ENCODE measurements at regions not wholly inside any gene's neighbourhood (a gene's known extent, or its start where the extent isn't known, plus 50 kb on each side); places are given as distances from the start of the nearest gene placed in this dataset.

GRCh38 chr21:41090981-41091380 lies 77.0 kb upstream of the BACE2 start:
- WGBS (ENCODE audit: insufficient coverage), result 65% methylated on average over 2 of the region's 6 CpGs

GRCh38 chr21:41091616-41092015 lies 76.3 kb upstream of the BACE2 start:
- Histone ChIP-seq H3K27me3 (replicated peaks in 1 of 2; ENCODE audit: control insufficient read depth in 2 of 2, extremely low read depth in 1 of 2, insufficient read depth in 2 of 2, low read length in 1 of 2) (peaks cover 0 to 8% of the 10 kb centered on the region in 2 experiments), H3K4me1 (ENCODE audit: control insufficient read depth in 1 of 2, extremely low read depth in 1 of 2, insufficient read depth in 2 of 2, low read length in 2 of 2) (no peaks in the 10 kb centered on the region), H3K27ac (ENCODE audit: low read length) (no peak overlapping the region), H3K4me3 (ENCODE audit: control insufficient read depth in 1 of 2, extremely low read depth in 1 of 2, low read length in 1 of 2) (no peak overlapping the region), H3K9me3 (no peaks in the 10 kb centered on the region), H3K36me3 (ENCODE audit: control insufficient read depth in 2 of 2, extremely low read depth in 1 of 2, insufficient read depth in 1 of 2, low read length in 1 of 2) (no peaks in the 10 kb centered on the region)
- no peak overlapping the region for H3K27ac Mint-ChIP-seq
- no peak overlapping the region for H3K4me3 Mint-ChIP-seq
- POLR2A ChIA-PET, result no interaction called here
- peaks cover 9 to 23% of the 10 kb centered on the region in 2 donors for H3K27me3 Mint-ChIP-seq
- H3K4me1 Mint-ChIP-seq, result no peaks in the 10 kb centered on the region
- CTCF ChIA-PET, result no interaction called here
- ATAC-seq (replicated peaks in 1 of 4) (no peak), DNase-seq (no peak)
- H3K36me3 Mint-ChIP-seq, result no peaks in the 10 kb centered on the region
- 86% methylated on average over 1 of the region's 2 CpGs for WGBS (ENCODE audit: insufficient coverage)
- H3K9me3 Mint-ChIP-seq, result no peaks in the 10 kb centered on the region

More at GRCh38 chr21:41090981-41091380, 77.0 kb upstream of the BACE2 start:
- ChIA-PET CTCF (no interaction called here), POLR2A (no interaction called here)
- H3K4me1 Mint-ChIP-seq, result no peaks in the 10 kb centered on the region
- peaks cover 0 to 8% of the 10 kb centered on the region in 2 experiments for H3K27me3 ChIP-seq (replicated peaks in 1 of 2; ENCODE audit: control insufficient read depth in 2 of 2, extremely low read depth in 1 of 2, insufficient read depth in 2 of 2, low read length in 1 of 2)
- no peak for DNase-seq
- peaks cover 7 to 27% of the 10 kb centered on the region in 2 donors for H3K27me3 Mint-ChIP-seq
- no peaks in the 10 kb centered on the region for H3K36me3 ChIP-seq (ENCODE audit: control insufficient read depth in 2 of 2, extremely low read depth in 1 of 2, insufficient read depth in 1 of 2, low read length in 1 of 2)
- H3K9me3 ChIP-seq, result no peaks in the 10 kb centered on the region
- no peaks in the 10 kb centered on the region for H3K4me1 ChIP-seq (ENCODE audit: control insufficient read depth in 1 of 2, extremely low read depth in 1 of 2, insufficient read depth in 2 of 2, low read length in 2 of 2)
- H3K4me3 Mint-ChIP-seq, result no peak overlapping the region
- no peak overlapping the region for H3K27ac Mint-ChIP-seq
- no peak overlapping the region for H3K27ac ChIP-seq (ENCODE audit: low read length)
- no peaks in the 10 kb centered on the region for H3K9me3 Mint-ChIP-seq
- H3K36me3 Mint-ChIP-seq, result no peaks in the 10 kb centered on the region
- ATAC-seq (replicated peaks in 1 of 4), result no peak
- H3K4me3 ChIP-seq (ENCODE audit: control insufficient read depth in 1 of 2, extremely low read depth in 1 of 2, low read length in 1 of 2), result no peak overlapping the region

GRCh38 chr21:41092312-41092711 lies 75.6 kb upstream of the BACE2 start:
- H3K4me1 ChIP-seq (ENCODE audit: control insufficient read depth in 1 of 2, extremely low read depth in 1 of 2, insufficient read depth in 2 of 2, low read length in 2 of 2), result no peaks in the 10 kb centered on the region

GRCh38 chr21:41095983-41096382 lies 72.0 kb upstream of the BACE2 start:
- no peaks in the 10 kb centered on the region for H3K9me3 ChIP-seq
- H3K4me1 ChIP-seq (ENCODE audit: control insufficient read depth in 1 of 2, extremely low read depth in 1 of 2, insufficient read depth in 2 of 2, low read length in 2 of 2), result no peaks in the 10 kb centered on the region
- DNase-seq (no peak), ATAC-seq (replicated peaks in 1 of 4) (no peak)
- Mint-ChIP-seq H3K4me3 (no peak overlapping the region), H3K27ac (no peak overlapping the region), H3K4me1 (no peaks in the 10 kb centered on the region), H3K9me3 (peaks cover 0 to 4% (median 4%) of the 10 kb centered on the region in 3 donors), H3K27me3 (peaks cover 6 to 18% of the 10 kb centered on the region in 2 donors), H3K36me3 (no peaks in the 10 kb centered on the region)
- no peaks in the 10 kb centered on the region for H3K36me3 ChIP-seq (ENCODE audit: control insufficient read depth in 2 of 2, extremely low read depth in 1 of 2, insufficient read depth in 1 of 2, low read length in 1 of 2)
- CTCF ChIA-PET, result no interaction called here
- no peaks in the 10 kb centered on the region for H3K27me3 ChIP-seq (replicated peaks in 1 of 2; ENCODE audit: control insufficient read depth in 2 of 2, extremely low read depth in 1 of 2, insufficient read depth in 2 of 2, low read length in 1 of 2)
- no peak overlapping the region for H3K27ac ChIP-seq (ENCODE audit: low read length)
- H3K4me3 ChIP-seq (ENCODE audit: control insufficient read depth in 1 of 2, extremely low read depth in 1 of 2, low read length in 1 of 2), result no peak overlapping the region
- WGBS (ENCODE audit: insufficient coverage), result 38% methylated on average over 4 of the region's 6 CpGs
- POLR2A ChIA-PET, result no interaction called here

More at GRCh38 chr21:41092312-41092711, 75.6 kb upstream of the BACE2 start:
- ATAC-seq (replicated peaks in 1 of 4) (no peak), DNase-seq (no peak)
- H3K9me3 Mint-ChIP-seq, result no peaks in the 10 kb centered on the region
- Histone ChIP-seq H3K4me3 (ENCODE audit: control insufficient read depth in 1 of 2, extremely low read depth in 1 of 2, low read length in 1 of 2) (no peak overlapping the region), H3K36me3 (ENCODE audit: control insufficient read depth in 2 of 2, extremely low read depth in 1 of 2, insufficient read depth in 1 of 2, low read length in 1 of 2) (no peaks in the 10 kb centered on the region), H3K27me3 (replicated peaks in 1 of 2; ENCODE audit: control insufficient read depth in 2 of 2, extremely low read depth in 1 of 2, insufficient read depth in 2 of 2, low read length in 1 of 2) (peaks cover 0 to 8% of the 10 kb centered on the region in 2 experiments), H3K27ac (ENCODE audit: low read length) (no peak overlapping the region), H3K9me3 (no peaks in the 10 kb centered on the region)
- no peak overlapping the region for H3K4me3 Mint-ChIP-seq
- CTCF ChIA-PET, result no interaction called here
- peaks cover 9 to 23% of the 10 kb centered on the region in 2 donors for H3K27me3 Mint-ChIP-seq
- no peaks in the 10 kb centered on the region for H3K4me1 Mint-ChIP-seq
- H3K27ac Mint-ChIP-seq, result no peak overlapping the region
- no CpG with 5 or more reads among the region's 7 CpGs for WGBS (ENCODE audit: insufficient coverage)
- H3K36me3 Mint-ChIP-seq, result no peaks in the 10 kb centered on the region
- POLR2A ChIA-PET, result no interaction called here

GRCh38 chr21:41098076-41098475 lies 69.9 kb upstream of the BACE2 start:
- Histone ChIP-seq H3K4me3 (ENCODE audit: control insufficient read depth in 1 of 2, extremely low read depth in 1 of 2, low read length in 1 of 2) (no peak overlapping the region), H3K36me3 (ENCODE audit: control insufficient read depth in 2 of 2, extremely low read depth in 1 of 2, insufficient read depth in 1 of 2, low read length in 1 of 2) (no peaks in the 10 kb centered on the region), H3K27me3 (replicated peaks in 1 of 2; ENCODE audit: control insufficient read depth in 2 of 2, extremely low read depth in 1 of 2, insufficient read depth in 2 of 2, low read length in 1 of 2) (peaks cover 0 to 5% of the 10 kb centered on the region in 2 experiments), H3K4me1 (ENCODE audit: control insufficient read depth in 1 of 2, extremely low read depth in 1 of 2, insufficient read depth in 2 of 2, low read length in 2 of 2) (no peaks in the 10 kb centered on the region), H3K27ac (ENCODE audit: low read length) (no peak overlapping the region), H3K9me3 (no peaks in the 10 kb centered on the region)
- H3K4me3 Mint-ChIP-seq, result no peak overlapping the region
- no peaks in the 10 kb centered on the region for H3K4me1 Mint-ChIP-seq
- H3K27me3 Mint-ChIP-seq, result peaks cover 9 to 25% of the 10 kb centered on the region in 2 donors
- H3K9me3 Mint-ChIP-seq, result peaks cover 0 to 4% (median 4%) of the 10 kb centered on the region in 3 donors
- DNase-seq, result no peak
- CTCF ChIA-PET, result no interaction called here
- no CpG with 5 or more reads among the region's 1 CpG for WGBS (ENCODE audit: insufficient coverage)
- H3K36me3 Mint-ChIP-seq, result no peaks in the 10 kb centered on the region
- POLR2A ChIA-PET, result no interaction called here
- ATAC-seq (replicated peaks in 1 of 4), result no peak
- H3K27ac Mint-ChIP-seq, result no peak overlapping the region

- POLR2A ChIA-PET, result no interaction called here
- Histone ChIP-seq H3K4me1 (ENCODE audit: control insufficient read depth in 1 of 2, extremely low read depth in 1 of 2, insufficient read depth in 2 of 2, low read length in 2 of 2) (no peaks in the 10 kb centered on the region), H3K27ac (ENCODE audit: low read length) (no peak overlapping the region), H3K9me3 (no peaks in the 10 kb centered on the region), H3K27me3 (replicated peaks in 1 of 2; ENCODE audit: control insufficient read depth in 2 of 2, extremely low read depth in 1 of 2, insufficient read depth in 2 of 2, low read length in 1 of 2) (peaks cover 0 to 5% of the 10 kb centered on the region in 2 experiments), H3K36me3 (ENCODE audit: control insufficient read depth in 2 of 2, extremely low read depth in 1 of 2, insufficient read depth in 1 of 2, low read length in 1 of 2) (no peaks in the 10 kb centered on the region), H3K4me3 (ENCODE audit: control insufficient read depth in 1 of 2, extremely low read depth in 1 of 2, low read length in 1 of 2) (no peak overlapping the region)
- CTCF ChIA-PET, result no interaction called here
- peaks cover 9 to 25% of the 10 kb centered on the region in 2 donors for H3K27me3 Mint-ChIP-seq
- no peak overlapping the region for H3K4me3 Mint-ChIP-seq
- no peaks in the 10 kb centered on the region for H3K36me3 Mint-ChIP-seq
- ATAC-seq (replicated peaks in 1 of 4) (no peak), DNase-seq (no peak)
- peaks cover 0 to 4% (median 4%) of the 10 kb centered on the region in 3 donors for H3K9me3 Mint-ChIP-seq
- H3K4me1 Mint-ChIP-seq, result no peaks in the 10 kb centered on the region
- 100% methylated on average over 1 of the region's 2 CpGs for WGBS (ENCODE audit: insufficient coverage)
- H3K27ac Mint-ChIP-seq, result no peak overlapping the region
These were observed 69.4 kb upstream of the BACE2 start for GRCh38 chr21:41098481-41099042.
